SK-N-SH (cell line): ENCODE measurements at regions not wholly inside any gene's neighbourhood (a gene's known extent, or its start where the extent isn't known, plus 50 kb on each side); places are given as distances from the start of the nearest gene placed in this dataset.

Experiments
- CTCF ChIA-PET: fragments of 300-600, 350-600 bp; formaldehyde crosslinking; extraction: SDS; loops from one replicate; lab custom pipeline; 2021; lab: Yijun Ruan, JAX
- POLR2A ChIA-PET: fragments of 350-600 bp; sonication (Branson Sonifier 250); formaldehyde crosslinking; extraction: SDS; loops from one replicate; lab custom pipeline; 2020; ENCODE audit warnings: antibody characterized with exemption, inconsistent platforms; lab: Yijun Ruan, JAX
- DNase-seq: peaks from one replicate; pipeline ENCODE4 v3.0.0; 2012
- H2AFZ ChIP-seq: fragments of 200-600 bp; sonication (generic); 2 replicates; pipeline ENCODE4 v1.8.1; 2016; ENCODE audit warnings: antibody characterized with exemption, mild to moderate bottlenecking, low read depth
- H3F3A ChIP-seq: fragments of 200-600 bp; sonication (generic); replicated peaks from 2 replicates; pipeline ENCODE3; 2016; ENCODE audit warnings: antibody characterized with exemption, mild to moderate bottlenecking; ENCODE audit not compliant: insufficient read depth
- H3K27ac ChIP-seq, 2 experiments: fragments of 200-500 bp in 1 of 2; fragments of 200-600 bp in 1 of 2; sonication (Bioruptor generic) in 1 of 2; sonication (generic), shearing (Covaris generic) in 1 of 2; 2 replicates each; pipeline versions ENCODE4 v1.5.1 to v1.6.1; 2014 to 2016; ENCODE audit warnings: low read depth in 2 of 2, inconsistent platforms in 1 of 2, low read length in 1 of 2, mild to moderate bottlenecking in 1 of 2, mixed read lengths in 1 of 2
- H3K27me3 ChIP-seq: fragments of 200-600 bp; sonication (generic), shearing (Covaris generic); 2 replicates; pipeline ENCODE4 v1.6.1; 2016; ENCODE audit warnings: mixed run types; ENCODE audit not compliant: insufficient read depth
- H3K36me3 ChIP-seq, 2 experiments: fragments of 200-500 bp in 1 of 2; fragments of 200-600 bp in 1 of 2; sonication (Bioruptor generic) in 1 of 2; sonication (generic) in 1 of 2; replicated peaks in 1 of 2; 2 replicates each; pipeline versions ENCODE3 to v1.5.1; 2014 to 2016; ENCODE audit warnings: low read length in 1 of 2, mild to moderate bottlenecking in 1 of 2; ENCODE audit not compliant: insufficient read depth in 2 of 2, control insufficient read depth in 1 of 2
- H3K4me1 ChIP-seq, 2 experiments: fragments of 200-500 bp in 1 of 2; fragments of 200-600 bp in 1 of 2; sonication (Bioruptor generic) in 1 of 2; sonication (generic), shearing (Covaris generic) in 1 of 2; 2 replicates each; pipeline versions ENCODE4 v1.5.1 to v1.6.1; 2014 to 2016; ENCODE audit warnings: low read depth in 1 of 2, low read length in 1 of 2, mixed run types in 1 of 2; ENCODE audit not compliant: insufficient read depth in 2 of 2, control insufficient read depth in 1 of 2
- H3K4me2 ChIP-seq: fragments of 200-600 bp; sonication (generic), shearing (Covaris generic); 2 replicates; pipeline ENCODE4 v1.6.1; 2017; ENCODE audit warnings: mixed run types
- H3K4me3 ChIP-seq, 2 experiments: fragments of 200-500 bp in 1 of 2; fragments of 200-600 bp in 1 of 2; sonication (Bioruptor generic) in 1 of 2; sonication (generic), shearing (Covaris generic) in 1 of 2; 2 replicates each; pipeline versions ENCODE4 v1.5.1 to v1.8.1; 2014 to 2016; ENCODE audit warnings: low read depth in 2 of 2, inconsistent platforms in 1 of 2, low read length in 1 of 2, mild to moderate bottlenecking in 1 of 2, mixed read lengths in 1 of 2, moderate library complexity in 1 of 2
- H3K79me2 ChIP-seq: fragments of 200-600 bp; sonication (generic); 2 replicates; pipeline ENCODE4 v1.8.1; 2017; ENCODE audit warnings: mild to moderate bottlenecking; ENCODE audit not compliant: insufficient read depth
- H3K9ac ChIP-seq: fragments of 200-600 bp; sonication (generic); 2 replicates; pipeline ENCODE4 v1.6.1; 2017; ENCODE audit warnings: mixed run types
- H3K9me2 ChIP-seq: fragments of 200-600 bp; sonication (generic); 2 replicates; pipeline ENCODE4 v1.6.1; 2017; ENCODE audit warnings: mixed run types
- H3K9me3 ChIP-seq: fragments of 200-600 bp; sonication (generic); 2 replicates; pipeline ENCODE4 v1.6.1; 2017; ENCODE audit warnings: mixed run types, mild to moderate bottlenecking, moderate library complexity
- H4K20me1 ChIP-seq: fragments of 200-600 bp; sonication (generic); 2 replicates; pipeline ENCODE4 v1.6.1; 2017; ENCODE audit warnings: mild to moderate bottlenecking, mixed run types; ENCODE audit not compliant: insufficient read depth
- CHD2 ChIP-seq: fragments of 150-350 bp; IDR thresholded peaks from 2 replicates; pipeline ENCODE4 v1.6.1; 2018; ENCODE audit warnings: low read length; ENCODE audit not compliant: partially characterized antibody
- ELF1 ChIP-seq: IDR thresholded peaks from 2 replicates; pipeline ENCODE4 v1.4.0; 2012
- EP300 ChIP-seq, 2 experiments: IDR thresholded peaks; 2 replicates each; pipeline versions ENCODE4 v1.4.0 to v1.6.1; 2012; ENCODE audit warnings: borderline replicate concordance in 1 of 2, low read depth in 1 of 2, low read length in 1 of 2
- FOXJ3 ChIP-seq: sonication (generic); formaldehyde crosslinking; IDR thresholded peaks from 2 replicates; pipeline ENCODE4 v1.5.1; 2020; ENCODE audit warnings: mild to moderate bottlenecking, missing genetic modification reagents
- GABPA ChIP-seq: IDR thresholded peaks from 2 replicates; pipeline ENCODE4 v1.4.0; 2012; ENCODE audit warnings: low read depth, mild to moderate bottlenecking
- MAX ChIP-seq: IDR thresholded peaks from 2 replicates; pipeline ENCODE4 v1.4.0; 2012; ENCODE audit warnings: low read depth
- MEF2A ChIP-seq: IDR thresholded peaks from 2 replicates; pipeline ENCODE4 v1.4.0; 2012; ENCODE audit warnings: low read depth, borderline replicate concordance
- MXI1 ChIP-seq: IDR thresholded peaks from 2 replicates; pipeline ENCODE4 v1.6.1; 2012; ENCODE audit warnings: mild to moderate bottlenecking, low read depth, low read length, improper control_type of control experiment
- RCOR1 ChIP-seq: fragments of 150-350 bp; IDR thresholded peaks from 2 replicates; pipeline ENCODE4 v1.6.1; 2017; ENCODE audit warnings: antibody characterized with exemption, low read length
- RXRA ChIP-seq: IDR thresholded peaks from 2 replicates; pipeline ENCODE4 v1.4.0; 2012; ENCODE audit warnings: low read depth, mild to moderate bottlenecking, borderline replicate concordance
- SIN3A ChIP-seq: IDR thresholded peaks from 2 replicates; pipeline ENCODE4 v1.6.1; 2012; ENCODE audit warnings: low read depth, mild to moderate bottlenecking, low read length, moderate library complexity, borderline replicate concordance
- SMC3 ChIP-seq: IDR thresholded peaks from 2 replicates; pipeline ENCODE4 v1.6.1; 2012; ENCODE audit warnings: low read depth, low read length, improper control_type of control experiment
- TAF1 ChIP-seq: IDR thresholded peaks from 2 replicates; pipeline ENCODE4 v1.6.1; 2012; ENCODE audit warnings: low read depth, mild to moderate bottlenecking, low read length, moderate library complexity, borderline replicate concordance
- TEAD4 ChIP-seq: IDR thresholded peaks from 2 replicates; pipeline ENCODE4 v1.4.0; 2012; ENCODE audit warnings: mild to moderate bottlenecking, borderline replicate concordance; ENCODE audit not compliant: insufficient read depth
- WGBS: methylation state at CpG from one replicate; pipeline ENCODE4 v1.1.6; 2017; ENCODE audit warnings: low lambda C conversion rate; 5-methylcytosine and 5-hydroxymethylcytosine counted together

- Histone ChIP-seq H2AFZ (no peak overlapping the region), H4K20me1 (no peaks in the 10 kb centered on the region), H3K9ac (no peak overlapping the region), H3F3A (no peaks in the 10 kb centered on the region), H3K4me3 (no peak overlapping the region), H3K9me3 (no peaks in the 10 kb centered on the region), H3K4me2 (no peak overlapping the region), H3K36me3 (no peaks in the 10 kb centered on the region), H3K79me2 (no peaks in the 10 kb centered on the region), H3K4me1 (peaks cover 0 to 16% of the 10 kb centered on the region in 2 experiments; a peak in 2 of 4 replicates), H3K27ac (no peak overlapping the region), H3K27me3 (no peaks in the 10 kb centered on the region), H3K9me2 (no peaks in the 10 kb centered on the region)
- 78% methylated on average over 12 of the region's 12 CpGs for WGBS
- no peak for TF ChIP-seq MXI1
- no peak for TF ChIP-seq RXRA
- no peak for TF ChIP-seq SIN3A
- no peak for TF ChIP-seq GABPA
- no peak for TF ChIP-seq TAF1
- TF ChIP-seq EP300 (IDR thresholded peaks at IDR 0.05; ENCODE audit: borderline replicate concordance in 1 of 2, low read depth in 1 of 2, low read length in 1 of 2) = no peak
- no peak for DNase-seq
- ChIA-PET POLR2A (no interaction called here), CTCF (interaction anchor here (1.1 to 1.9 kb wide), 4 partner anchors 16 to 226 kb away, joined by 3 to 16 read pairs (median 6); no protein-coding TSS in a partner anchor)
Measured at GRCh38 chr13:24004142-24004899, 107.0 kb upstream of the C1QTNF9B start.

GRCh38 chr13:24004971-24005370 lies 107.7 kb upstream of the C1QTNF9B start:
- Histone ChIP-seq H3K4me1 (peaks cover 0 to 16% of the 10 kb centered on the region in 2 experiments; a peak in 2 of 4 replicates), H3K4me2 (no peak overlapping the region), H3K79me2 (no peaks in the 10 kb centered on the region), H3K36me3 (no peaks in the 10 kb centered on the region), H3K9me2 (no peaks in the 10 kb centered on the region), H2AFZ (no peak overlapping the region), H3K9me3 (no peaks in the 10 kb centered on the region), H4K20me1 (no peaks in the 10 kb centered on the region), H3K27ac (no peak overlapping the region), H3K4me3 (no peak overlapping the region), H3K27me3 (no peaks in the 10 kb centered on the region), H3K9ac (no peak overlapping the region), H3F3A (no peaks in the 10 kb centered on the region)
- TF ChIP-seq RCOR1 (no peak), MAX (no peak), TEAD4 (no peak), MEF2A (no peak)
- POLR2A ChIA-PET = no interaction called here
- no peak for DNase-seq
- CTCF ChIA-PET = interaction anchor here (1.1 to 1.9 kb wide), 4 partner anchors 15 to 226 kb away, joined by 3 to 16 read pairs (median 6); no protein-coding TSS in a partner anchor
- 59% methylated on average over 3 of the region's 3 CpGs for whole genome bisulfite sequencing

GRCh38 chr13:24005755-24006281 lies 108.5 kb upstream of the C1QTNF9B start:
- Histone ChIP-seq H3K27me3 (no peaks in the 10 kb centered on the region), H3K4me3 (no peak overlapping the region), H3F3A (no peaks in the 10 kb centered on the region), H3K36me3 (no peaks in the 10 kb centered on the region), H3K9ac (no peak overlapping the region), H3K4me2 (no peak overlapping the region), H2AFZ (no peak overlapping the region), H3K9me2 (no peaks in the 10 kb centered on the region), H3K27ac (no peak overlapping the region), H3K4me1 (peaks cover 0 to 16% of the 10 kb centered on the region in 2 experiments; a peak in 2 of 4 replicates), H3K9me3 (no peaks in the 10 kb centered on the region), H4K20me1 (no peaks in the 10 kb centered on the region), H3K79me2 (no peaks in the 10 kb centered on the region)
- DNase-seq = no peak
- ChIA-PET CTCF (interaction anchor here (0.7 to 1.9 kb wide), 4 partner anchors 14 to 225 kb away, joined by 3 to 16 read pairs (median 6); no protein-coding TSS in a partner anchor), POLR2A (no interaction called here)
- TF ChIP-seq GABPA (no peak), MXI1 (no peak), MEF2A (no peak), SMC3 (no peak), TAF1 (no peak), RXRA (no peak), ELF1 (no peak), CHD2 (no peak), FOXJ3 (CRISPR knock-in tag) (no peak)
- 63% methylated on average over 3 of the region's 4 CpGs for WGBS
